T-cell (primary cell): ENCODE measurements at regions not wholly inside any gene's neighbourhood (a gene's known extent, or its start where the extent isn't known, plus 50 kb on each side); places are given as distances from the start of the nearest gene placed in this dataset.
A peak's percentile ranks its signal among the peaks of the same experiment; 100 is the strongest.

Experiments
- ATAC-seq, 4 experiments: fragments of 200-7000 bp in 3 of 4; fragments of 150-1000 bp in 1 of 4; cut with Tn5 transposase; replicated peaks in 1 of 4; 1 replicate in 3 of 4; 2 replicates in 1 of 4; pipeline ENCODE4 v1.10.0; 2021; ENCODE audit warnings: moderate library complexity in 3 of 4, mild to moderate bottlenecking in 2 of 4, moderate number of reproducible peaks in 1 of 4
- CTCF ChIA-PET, 2 donors: fragments of 300-600 bp; sonication (Branson Sonifier 250); formaldehyde crosslinking; loops; one replicate each; lab custom pipeline; 2022; ENCODE audit warnings: antibody characterized with exemption in 2 of 2; lab: Charles Lee
- POLR2A ChIA-PET, 2 donors: fragments of 300-600 bp; sonication (Branson Sonifier 250); formaldehyde crosslinking; loops; one replicate each; lab custom pipeline; 2022; ENCODE audit warnings: antibody characterized with exemption in 2 of 2; lab: Charles Lee
- DNase-seq, 35 experiments: peaks; one replicate each; pipeline versions ENCODE4 v3.0.0 to v3.0.0-alpha.2; 2013 to 2023
- H3K27ac ChIP-seq: one replicate; pipeline ENCODE4 v1.5.1; 2013; ENCODE audit warnings: low read length
- H3K27me3 ChIP-seq, 2 experiments: replicated peaks in 1 of 2; 1 replicate in 1 of 2; 2 replicates in 1 of 2; pipeline versions ENCODE4 v1.6.1 to v1.7.0; 2013; ENCODE audit warnings: low read length in 1 of 2, mixed read lengths in 1 of 2; ENCODE audit not compliant: control insufficient read depth in 2 of 2, insufficient read depth in 2 of 2; ENCODE audit errors: extremely low read depth in 1 of 2
- H3K36me3 ChIP-seq, 2 donors: 1 replicate in 1 of 2; 2 replicates in 1 of 2; pipeline versions ENCODE4 v1.6.1 to v1.7.0; 2013; ENCODE audit warnings: low read length in 1 of 2; ENCODE audit not compliant: control insufficient read depth in 2 of 2, insufficient read depth in 1 of 2; ENCODE audit errors: extremely low read depth in 1 of 2
- H3K4me1 ChIP-seq, 2 experiments: 1 replicate in 1 of 2; 2 replicates in 1 of 2; pipeline versions ENCODE4 v1.6.1 to v1.7.0; 2013; ENCODE audit warnings: low read length in 2 of 2, mixed read lengths in 1 of 2; ENCODE audit not compliant: insufficient read depth in 2 of 2, control insufficient read depth in 1 of 2; ENCODE audit errors: extremely low read depth in 1 of 2
- H3K4me3 ChIP-seq, 2 donors: 1 replicate in 1 of 2; 2 replicates in 1 of 2; pipeline versions ENCODE4 v1.5.1 to v1.7.0; 2013; ENCODE audit warnings: mild to moderate bottlenecking in 2 of 2, low read length in 1 of 2, moderate library complexity in 1 of 2; ENCODE audit not compliant: control insufficient read depth in 1 of 2; ENCODE audit errors: extremely low read depth in 1 of 2
- H3K9me3 ChIP-seq: 2 replicates; pipeline ENCODE4 v1.7.0; 2013
- H3K27ac Mint-ChIP-seq, 2 donors: one replicate each; pipeline ENCODE4 v1.8.0; 2020 to 2021; ENCODE audit warnings: mild to moderate bottlenecking in 2 of 2, mixed read lengths in 2 of 2
- H3K27me3 Mint-ChIP-seq, 2 donors: one replicate each; pipeline ENCODE4 v1.8.0; 2021 to 2022; ENCODE audit warnings: mixed read lengths in 2 of 2
- H3K36me3 Mint-ChIP-seq: one replicate; pipeline ENCODE4 v1.8.0; 2021; ENCODE audit warnings: mixed read lengths
- H3K4me1 Mint-ChIP-seq, 3 donors: one replicate each; pipeline ENCODE4 v1.8.0; 2020 to 2022; ENCODE audit warnings: mixed read lengths in 3 of 3, mild to moderate bottlenecking in 1 of 3
- H3K4me3 Mint-ChIP-seq, 3 donors: one replicate each; pipeline ENCODE4 v1.8.0; 2020 to 2022; ENCODE audit warnings: mild to moderate bottlenecking in 3 of 3, mixed read lengths in 3 of 3, moderate library complexity in 3 of 3
- H3K9me3 Mint-ChIP-seq, 3 donors: one replicate each; pipeline ENCODE4 v1.8.0; 2020 to 2022; ENCODE audit warnings: mixed read lengths in 3 of 3
- WGBS: methylation state at CpG from one replicate; pipeline ENCODE4 v1.1.5; 2013; ENCODE audit warnings: missing lambda C conversion rate; ENCODE audit not compliant: insufficient coverage; 5-methylcytosine and 5-hydroxymethylcytosine counted together

GRCh38 chr11:113578033-113578380 lies 102.8 kb upstream of the DRD2 start:
- H3K27ac Mint-ChIP-seq, result no peak overlapping the region
- ATAC-seq (no peak), DNase-seq (no peak)
- no peak overlapping the region for H3K4me3 ChIP-seq
- H3K36me3 Mint-ChIP-seq, result no peaks in the 10 kb centered on the region
- no peaks in the 10 kb centered on the region for H3K36me3 ChIP-seq
- CTCF ChIA-PET, result no interaction called here
- peaks cover 0 to 5% (median 0%) of the 10 kb centered on the region in 3 donors for H3K4me1 Mint-ChIP-seq
- H3K27me3 ChIP-seq, result peaks cover 0 to 17% of the 10 kb centered on the region in 2 experiments
- H3K27me3 Mint-ChIP-seq, result peaks cover 9 to 29% of the 10 kb centered on the region in 2 donors
- H3K4me1 ChIP-seq, result no peaks in the 10 kb centered on the region
- POLR2A ChIA-PET, result no interaction called here
- H3K9me3 Mint-ChIP-seq, result no peaks in the 10 kb centered on the region
- no peak overlapping the region for H3K4me3 Mint-ChIP-seq
- H3K9me3 ChIP-seq, result no peaks in the 10 kb centered on the region
- no CpG with 5 or more reads among the region's 1 CpG for WGBS
- no peak overlapping the region for H3K27ac ChIP-seq

- Mint-ChIP-seq H3K27me3 (peaks cover 9 to 30% of the 10 kb centered on the region in 2 donors), H3K9me3 (no peaks in the 10 kb centered on the region), H3K4me3 (no peak overlapping the region), H3K4me1 (peaks cover 0 to 5% (median 0%) of the 10 kb centered on the region in 3 donors), H3K36me3 (no peaks in the 10 kb centered on the region), H3K27ac (no peak overlapping the region)
- no peak for ATAC-seq
- CTCF ChIA-PET, result no interaction called here
- WGBS, result 43% methylated on average over 4 of the region's 6 CpGs
- Histone ChIP-seq H3K9me3 (no peaks in the 10 kb centered on the region), H3K27ac (no peak overlapping the region), H3K27me3 (peaks cover 0 to 17% of the 10 kb centered on the region in 2 experiments), H3K36me3 (no peaks in the 10 kb centered on the region), H3K4me3 (no peak overlapping the region), H3K4me1 (no peaks in the 10 kb centered on the region)
- POLR2A ChIA-PET, result no interaction called here
- DNase-seq, result no peak
Measured at GRCh38 chr11:113577356-113578032, 102.3 kb upstream of the DRD2 start.

GRCh38 chr11:113574586-113574985 lies 99.4 kb upstream of the DRD2 start:
- Mint-ChIP-seq H3K27me3 (peaks cover 12 to 37% of the 10 kb centered on the region in 2 donors), H3K27ac (no peak overlapping the region), H3K36me3 (no peaks in the 10 kb centered on the region), H3K9me3 (no peaks in the 10 kb centered on the region), H3K4me3 (no peak overlapping the region), H3K4me1 (peaks cover 0 to 5% (median 0%) of the 10 kb centered on the region in 3 donors)
- peaks cover 0 to 17% of the 10 kb centered on the region in 2 experiments for H3K27me3 ChIP-seq
- H3K9me3 ChIP-seq, result no peaks in the 10 kb centered on the region
- no peak overlapping the region for H3K4me3 ChIP-seq
- 45% methylated on average over 1 of the region's 2 CpGs for WGBS
- H3K36me3 ChIP-seq, result no peaks in the 10 kb centered on the region
- ChIA-PET POLR2A (no interaction called here), CTCF (no interaction called here)
- ATAC-seq, result peak in 1 of 4 experiments; percentile 19
- no peak for DNase-seq
- H3K27ac ChIP-seq, result no peak overlapping the region
- H3K4me1 ChIP-seq, result no peaks in the 10 kb centered on the region

GRCh38 chr11:113574171-113574570 lies 99.0 kb upstream of the DRD2 start:
- ChIA-PET POLR2A (no interaction called here), CTCF (no interaction called here)
- H3K9me3 ChIP-seq, result no peaks in the 10 kb centered on the region
- Mint-ChIP-seq H3K27me3 (peaks cover 10 to 37% of the 10 kb centered on the region in 2 donors), H3K4me1 (peaks cover 0 to 5% (median 0%) of the 10 kb centered on the region in 3 donors), H3K4me3 (no peak overlapping the region), H3K36me3 (no peaks in the 10 kb centered on the region), H3K27ac (no peak overlapping the region), H3K9me3 (no peaks in the 10 kb centered on the region)
- no peak overlapping the region for H3K4me3 ChIP-seq
- ATAC-seq (no peak), DNase-seq (no peak)
- H3K27ac ChIP-seq, result no peak overlapping the region
- H3K4me1 ChIP-seq, result no peaks in the 10 kb centered on the region
- H3K36me3 ChIP-seq, result no peaks in the 10 kb centered on the region
- WGBS, result 65% methylated on average over 2 of the region's 4 CpGs
- peaks cover 0 to 14% of the 10 kb centered on the region in 2 experiments for H3K27me3 ChIP-seq

- H3K9me3 Mint-ChIP-seq, result no peaks in the 10 kb centered on the region
- ChIA-PET CTCF (no interaction called here), POLR2A (no interaction called here)
- Histone ChIP-seq H3K27me3 (peaks cover 0 to 10% of the 10 kb centered on the region in 2 experiments), H3K36me3 (no peaks in the 10 kb centered on the region), H3K4me3 (no peak overlapping the region), H3K4me1 (no peaks in the 10 kb centered on the region), H3K27ac (no peak overlapping the region), H3K9me3 (no peaks in the 10 kb centered on the region)
- H3K36me3 Mint-ChIP-seq, result no peaks in the 10 kb centered on the region
- no peak overlapping the region for H3K27ac Mint-ChIP-seq
- ATAC-seq (no peak), DNase-seq (no peak)
- no CpG with 5 or more reads among the region's 4 CpGs for WGBS
- peaks cover 13 to 31% of the 10 kb centered on the region in 2 donors for H3K27me3 Mint-ChIP-seq
- H3K4me1 Mint-ChIP-seq, result no peaks in the 10 kb centered on the region
- no peak overlapping the region for H3K4me3 Mint-ChIP-seq
Measured at GRCh38 chr11:113572136-113572735, 97.0 kb upstream of the DRD2 start.

- no peak for ATAC-seq
- ChIA-PET CTCF (no interaction called here), POLR2A (no interaction called here)
- no peaks in the 10 kb centered on the region for H3K9me3 ChIP-seq
- peaks cover 0 to 8% of the 10 kb centered on the region in 2 experiments for H3K27me3 ChIP-seq
- H3K4me1 Mint-ChIP-seq, result no peaks in the 10 kb centered on the region
- DNase-seq, result no peak
- peaks cover 18 to 37% of the 10 kb centered on the region in 2 donors for H3K27me3 Mint-ChIP-seq
- no peaks in the 10 kb centered on the region for H3K36me3 Mint-ChIP-seq
- WGBS, result 80% methylated on average over 2 of the region's 4 CpGs
- no peaks in the 10 kb centered on the region for H3K4me1 ChIP-seq
- no peaks in the 10 kb centered on the region for H3K9me3 Mint-ChIP-seq
- H3K36me3 ChIP-seq, result no peaks in the 10 kb centered on the region
- no peak overlapping the region for H3K4me3 Mint-ChIP-seq
- H3K27ac Mint-ChIP-seq, result no peak overlapping the region
- H3K27ac ChIP-seq, result no peak overlapping the region
- H3K4me3 ChIP-seq, result no peak overlapping the region
Measured at GRCh38 chr11:113571531-113571930, 96.3 kb upstream of the DRD2 start.
